Brain microvascular endothelial cell (primary cell): ENCODE measurements at regions not wholly inside any gene's neighbourhood (a gene's known extent, or its start where the extent isn't known, plus 50 kb on each side); places are given as distances from the start of the nearest gene placed in this dataset.
"Not testable (repeated sequence)": the region's sequence is repeated elsewhere in the genome, so short reads cannot be mapped to it uniquely, and the experiment has no call there.

Experiments
- DNase-seq: peaks from one replicate; pipeline ENCODE4 v3.0.0-alpha.2; 2020
- H3K27ac ChIP-seq: fragments of 250-450 bp; sonication (Bioruptor Pico); 2 replicates; pipeline ENCODE4 v1.5.1; 2020; ENCODE audit warnings: mild to moderate bottlenecking, moderate library complexity
- H3K27me3 ChIP-seq: fragments of 250-450 bp; sonication (Bioruptor Pico); replicated peaks from 2 replicates; pipeline ENCODE4 v1.5.1; 2020; ENCODE audit warnings: mild to moderate bottlenecking
- H3K36me3 ChIP-seq: fragments of 250-450 bp; sonication (Bioruptor Pico); replicated peaks from 2 replicates; pipeline ENCODE4 v1.5.1; 2020; ENCODE audit warnings: mild to moderate bottlenecking
- H3K4me3 ChIP-seq: 2 replicates; pipeline ENCODE4 v1.5.1; 2011; ENCODE audit warnings: low read depth, mild to moderate bottlenecking, control low read depth, low read length, moderate library complexity
- in situ Hi-C: cut with HindIII; loops from 2 replicates; pipeline ENCODE4 v1.10.0; 2017; ENCODE audit warnings: low sequenced_read_pairs, low pct_ligation_motif_present
- TF ChIP-seq, protein P1 (sequence below): IDR thresholded peaks from 2 replicates; pipeline ENCODE4 v1.5.1; 2011; ENCODE audit warnings: low read depth, mild to moderate bottlenecking, moderate library complexity, low read length, control low read depth, inconsistent platforms; ENCODE audit errors: missing control alignments

DNA sequence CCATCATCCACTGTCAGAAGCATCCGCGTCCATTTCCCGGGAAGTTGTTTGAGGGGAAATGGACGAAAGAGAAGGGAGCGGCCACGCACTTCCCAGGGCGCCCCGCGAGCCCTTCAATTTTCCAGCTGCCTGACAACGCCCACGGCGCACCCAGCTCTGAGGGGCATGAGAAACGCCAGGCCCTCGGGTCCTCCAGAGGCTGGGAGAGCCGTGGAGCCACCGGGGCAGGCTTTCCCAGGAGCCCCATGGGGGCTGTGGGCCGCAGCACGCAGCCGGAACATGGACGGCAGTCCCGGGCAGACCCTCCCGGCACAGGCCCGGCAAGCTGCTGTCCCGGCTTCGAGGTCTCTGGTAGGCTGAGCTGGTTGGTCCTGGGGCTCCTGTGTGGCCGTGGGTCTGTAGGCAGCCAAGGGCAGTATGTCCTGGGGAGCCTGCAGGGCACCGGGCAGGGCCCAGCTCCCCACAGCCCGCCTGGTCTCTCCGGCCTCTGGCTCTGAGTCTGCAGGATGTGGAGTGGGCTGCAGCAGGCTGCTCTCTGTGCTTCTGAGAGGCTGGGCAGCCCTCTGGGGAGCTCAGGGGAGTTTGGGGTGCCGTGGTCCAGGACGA, 115.2 kb downstream of the FAM53A start:
- TF ChIP-seq, protein P1, sequence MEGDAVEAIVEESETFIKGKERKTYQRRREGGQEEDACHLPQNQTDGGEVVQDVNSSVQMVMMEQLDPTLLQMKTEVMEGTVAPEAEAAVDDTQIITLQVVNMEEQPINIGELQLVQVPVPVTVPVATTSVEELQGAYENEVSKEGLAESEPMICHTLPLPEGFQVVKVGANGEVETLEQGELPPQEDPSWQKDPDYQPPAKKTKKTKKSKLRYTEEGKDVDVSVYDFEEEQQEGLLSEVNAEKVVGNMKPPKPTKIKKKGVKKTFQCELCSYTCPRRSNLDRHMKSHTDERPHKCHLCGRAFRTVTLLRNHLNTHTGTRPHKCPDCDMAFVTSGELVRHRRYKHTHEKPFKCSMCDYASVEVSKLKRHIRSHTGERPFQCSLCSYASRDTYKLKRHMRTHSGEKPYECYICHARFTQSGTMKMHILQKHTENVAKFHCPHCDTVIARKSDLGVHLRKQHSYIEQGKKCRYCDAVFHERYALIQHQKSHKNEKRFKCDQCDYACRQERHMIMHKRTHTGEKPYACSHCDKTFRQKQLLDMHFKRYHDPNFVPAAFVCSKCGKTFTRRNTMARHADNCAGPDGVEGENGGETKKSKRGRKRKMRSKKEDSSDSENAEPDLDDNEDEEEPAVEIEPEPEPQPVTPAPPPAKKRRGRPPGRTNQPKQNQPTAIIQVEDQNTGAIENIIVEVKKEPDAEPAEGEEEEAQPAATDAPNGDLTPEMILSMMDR = no peak
- Histone ChIP-seq H3K27ac (no peak overlapping the region), H3K27me3 (no peaks in the 10 kb centered on the region), H3K4me3 (no peak overlapping the region), H3K36me3 (no peaks in the 10 kb centered on the region)
- in situ Hi-C loops = no loop called here
- no peak for DNase-seq

DNA sequence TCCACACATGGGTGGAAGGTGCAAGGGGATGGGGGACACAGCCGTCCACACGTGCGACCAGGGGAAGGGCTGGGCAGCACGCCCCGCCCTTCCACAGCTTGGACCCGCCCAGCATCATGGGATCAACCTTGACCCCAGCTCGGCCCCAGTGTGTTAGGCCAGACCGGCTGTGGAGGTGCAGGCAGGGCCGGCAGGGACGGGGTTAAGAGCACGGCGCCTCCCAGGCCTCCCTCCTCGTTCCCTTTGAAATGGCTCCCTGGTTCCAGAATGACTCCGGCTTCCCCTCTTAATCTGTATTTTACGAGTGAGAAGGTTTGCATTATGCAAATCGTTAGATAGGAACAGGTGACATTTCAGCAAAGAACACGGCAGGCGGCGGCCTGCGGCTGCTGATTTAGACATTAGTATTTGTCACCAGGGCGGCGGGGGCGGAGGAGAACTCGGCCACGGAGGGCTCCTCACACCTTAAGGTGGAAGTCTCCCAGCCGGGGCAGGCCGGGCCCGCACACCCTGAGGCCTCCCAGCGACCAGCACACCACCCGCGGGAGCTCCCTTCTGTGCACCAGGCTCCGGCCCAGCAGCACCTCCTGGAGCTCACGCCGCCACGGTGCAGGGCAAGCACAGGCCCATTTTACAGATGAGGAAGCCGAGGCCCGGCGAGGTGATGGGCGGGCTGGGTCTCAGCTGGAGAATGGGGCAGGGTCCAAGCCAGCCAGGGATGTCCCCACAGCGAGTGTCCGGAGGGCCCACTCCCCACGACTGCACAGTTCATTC, 116.1 kb downstream of the FAM53A start:
- DNase-seq = no peak
- H3K36me3 ChIP-seq = no peaks in the 10 kb centered on the region
- no peak overlapping the region for H3K27ac ChIP-seq
- TF ChIP-seq, protein P1 = no peak
- in situ Hi-C loops = no loop called here
- H3K27me3 ChIP-seq = no peaks in the 10 kb centered on the region
- H3K4me3 ChIP-seq = no peak overlapping the region

- DNase-seq = no peak
- in situ Hi-C loops = no loop called here
- no peaks in the 10 kb centered on the region for H3K36me3 ChIP-seq
- no peak overlapping the region for H3K27ac ChIP-seq
- TF ChIP-seq, protein P1 = no peak
- no peaks in the 10 kb centered on the region for H3K27me3 ChIP-seq
- H3K4me3 ChIP-seq = no peak overlapping the region
These were observed 116.7 kb downstream of the FAM53A start for GRCh38 chr4:1567519-1567807.

GRCh38 chr4:1566838-1567518, 117.1 kb downstream of the FAM53A start:
- TF ChIP-seq, protein P1 = no peak
- Histone ChIP-seq H3K27ac (no peak overlapping the region), H3K36me3 (no peaks in the 10 kb centered on the region), H3K4me3 (no peak overlapping the region), H3K27me3 (no peaks in the 10 kb centered on the region)
- in situ Hi-C loops = no loop called here
- DNase-seq = no peak

DNA sequence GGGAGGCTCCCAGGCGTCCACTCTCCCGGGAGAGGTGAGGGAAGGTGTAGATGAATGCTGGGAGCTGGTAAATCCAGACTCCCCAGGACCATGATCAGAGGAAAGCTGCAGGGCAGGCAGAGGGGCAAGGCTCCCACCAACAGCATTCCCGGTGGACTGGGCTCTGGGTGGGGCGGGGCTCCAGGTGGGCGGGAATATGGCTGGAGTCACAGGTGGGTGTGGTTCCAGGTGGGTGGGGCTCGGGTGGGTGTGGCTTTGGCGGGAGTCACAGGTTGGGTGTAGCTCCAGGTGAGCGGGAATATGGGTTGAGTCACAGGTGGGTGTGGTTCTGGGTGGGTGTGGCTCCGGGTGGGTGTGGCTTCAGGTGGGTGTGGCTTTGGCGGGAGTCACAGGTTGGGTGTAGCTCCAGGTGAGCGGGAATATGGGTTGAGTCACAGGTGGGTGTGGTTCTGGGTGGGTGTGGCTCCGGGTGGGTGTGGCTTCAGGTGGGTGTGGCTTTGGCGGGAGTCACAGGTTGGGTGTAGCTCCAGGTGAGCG, 117.7 kb downstream of the FAM53A start:
- H3K36me3 ChIP-seq, H3K27me3 ChIP-seq, H3K27ac ChIP-seq, in situ Hi-C loops, H3K4me3 ChIP-seq, DNase-seq: not testable (repeated sequence)

- in situ Hi-C loops = no loop called here
- TF ChIP-seq, protein P1 = no peak
- Histone ChIP-seq H3K4me3 (no peak overlapping the region), H3K36me3 (no peaks in the 10 kb centered on the region), H3K27ac (no peak overlapping the region), H3K27me3 (no peaks in the 10 kb centered on the region)
- no peak for DNase-seq
These were observed 118.4 kb downstream of the FAM53A start for GRCh38 chr4:1565598-1566295.
